ENCODE measurements at regions not wholly inside any gene's neighbourhood (a gene's known extent, or its start where the extent isn't known, plus 50 kb on each side); places are given as distances from the start of the nearest gene placed in this dataset.

DNA sequence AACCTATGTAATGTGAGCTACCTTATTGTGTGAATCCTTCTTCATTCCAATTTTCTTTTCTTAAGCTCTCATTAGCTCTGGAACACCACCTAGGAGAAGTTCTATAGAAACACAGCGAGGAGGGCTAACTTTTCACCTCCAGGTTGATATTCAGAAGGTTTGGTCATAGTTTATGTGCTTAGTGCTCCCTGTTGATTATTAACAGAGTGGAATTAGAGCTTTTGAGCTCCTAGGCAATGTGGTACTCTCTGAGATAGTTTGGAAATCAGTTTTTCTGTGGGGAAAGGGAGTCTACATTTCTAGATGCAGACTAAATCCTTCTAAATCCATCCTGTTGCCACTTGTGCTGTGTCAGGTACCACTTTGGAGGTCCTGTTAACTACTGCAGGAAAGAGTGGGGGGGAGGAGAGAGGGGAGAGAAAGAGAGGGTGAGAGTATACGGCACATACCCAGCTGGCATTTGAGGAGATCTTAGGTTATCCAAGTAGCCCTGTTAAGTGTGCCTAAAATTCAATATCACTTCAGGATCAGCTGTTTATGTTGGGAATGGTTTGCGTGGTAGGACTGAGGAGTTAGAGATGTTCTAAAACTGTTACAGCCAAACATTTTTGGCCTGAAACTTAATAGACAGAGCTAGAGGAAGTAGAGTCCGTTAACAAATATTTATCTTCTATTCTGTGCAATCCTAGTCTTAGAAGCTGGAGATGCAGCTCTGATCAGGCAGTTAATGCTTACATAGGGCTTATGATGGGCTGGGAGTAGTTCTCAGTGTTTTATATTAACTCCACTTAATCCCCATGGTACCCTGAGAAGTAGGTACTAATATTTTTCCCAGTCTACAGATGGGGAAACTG lies 117.5 kb upstream of the PROK2 start:
- TF ChIP-seq, protein P1, sequence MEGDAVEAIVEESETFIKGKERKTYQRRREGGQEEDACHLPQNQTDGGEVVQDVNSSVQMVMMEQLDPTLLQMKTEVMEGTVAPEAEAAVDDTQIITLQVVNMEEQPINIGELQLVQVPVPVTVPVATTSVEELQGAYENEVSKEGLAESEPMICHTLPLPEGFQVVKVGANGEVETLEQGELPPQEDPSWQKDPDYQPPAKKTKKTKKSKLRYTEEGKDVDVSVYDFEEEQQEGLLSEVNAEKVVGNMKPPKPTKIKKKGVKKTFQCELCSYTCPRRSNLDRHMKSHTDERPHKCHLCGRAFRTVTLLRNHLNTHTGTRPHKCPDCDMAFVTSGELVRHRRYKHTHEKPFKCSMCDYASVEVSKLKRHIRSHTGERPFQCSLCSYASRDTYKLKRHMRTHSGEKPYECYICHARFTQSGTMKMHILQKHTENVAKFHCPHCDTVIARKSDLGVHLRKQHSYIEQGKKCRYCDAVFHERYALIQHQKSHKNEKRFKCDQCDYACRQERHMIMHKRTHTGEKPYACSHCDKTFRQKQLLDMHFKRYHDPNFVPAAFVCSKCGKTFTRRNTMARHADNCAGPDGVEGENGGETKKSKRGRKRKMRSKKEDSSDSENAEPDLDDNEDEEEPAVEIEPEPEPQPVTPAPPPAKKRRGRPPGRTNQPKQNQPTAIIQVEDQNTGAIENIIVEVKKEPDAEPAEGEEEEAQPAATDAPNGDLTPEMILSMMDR (IDR thresholded peaks at IDR 0.05): no peak
- TF ChIP-seq POLR2A (IDR thresholded peaks at IDR 0.05) (no peak), POLR2AphosphoS5 (IDR thresholded peaks at IDR 0.05) (no peak)
